ENCODE measurements at regions not wholly inside any gene's neighbourhood (a gene's known extent, or its start where the extent isn't known, plus 50 kb on each side); places are given as distances from the start of the nearest gene placed in this dataset.

DNA sequence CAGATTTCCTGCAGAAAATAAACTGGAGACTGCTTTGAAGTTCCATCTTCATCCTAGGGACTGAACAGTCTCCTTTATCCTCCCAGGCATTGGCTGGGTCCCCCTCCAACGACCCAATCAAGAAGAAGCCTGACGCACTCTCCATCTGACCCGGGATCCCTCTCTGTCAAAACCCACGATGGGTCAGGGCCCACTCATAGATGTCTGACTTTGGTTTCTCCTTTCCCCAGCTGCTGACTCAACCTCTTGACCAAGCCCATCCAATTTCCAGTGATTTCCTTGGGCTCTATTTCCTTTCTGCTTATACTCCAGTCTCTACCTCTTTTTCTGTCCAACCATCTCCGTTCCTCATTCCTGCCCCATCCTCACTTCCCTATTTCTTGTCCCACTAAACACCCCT is 189.7 kb downstream of the MIAT start:
- DNase-seq (ENCODE audit: low read depth): no peak

- DNase-seq (ENCODE audit: low read depth): no peak
These were observed 190.4 kb downstream of the MIAT start for GRCh38 chr22:26847816-26848215.

DNA sequence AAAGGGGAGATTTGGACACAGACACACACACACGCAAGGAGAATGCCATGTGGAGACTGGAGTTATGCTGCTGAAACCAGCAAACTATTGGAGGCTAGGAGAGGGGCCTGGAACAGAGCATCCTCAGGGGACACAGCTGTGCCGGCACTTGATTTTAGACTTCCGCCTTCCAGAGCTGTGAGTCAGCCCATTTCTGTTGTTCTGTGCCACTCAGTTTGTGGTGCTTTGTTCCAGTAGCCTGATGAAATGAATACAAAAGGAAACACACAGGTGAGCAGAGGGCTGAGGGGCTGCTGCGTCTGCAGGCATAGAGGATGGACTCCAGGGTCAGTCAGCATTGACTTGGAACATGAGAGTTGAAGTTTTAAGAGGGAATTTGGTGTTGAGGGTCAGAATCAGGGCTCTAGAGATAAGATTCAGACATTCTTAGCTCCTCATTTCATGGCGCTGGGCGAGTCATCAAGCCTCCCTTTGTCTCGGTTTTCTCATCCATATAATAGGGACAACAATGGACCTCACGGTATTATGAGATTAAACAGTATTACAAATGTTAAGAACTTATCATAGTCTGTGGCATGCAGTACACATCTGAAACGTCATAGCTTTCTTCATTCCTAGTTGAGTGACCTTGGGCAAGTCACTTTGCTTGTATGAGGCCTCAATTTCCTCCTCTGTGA is 191.0 kb downstream of the MIAT start:
- no peak for DNase-seq (ENCODE audit: low read depth)

DNA sequence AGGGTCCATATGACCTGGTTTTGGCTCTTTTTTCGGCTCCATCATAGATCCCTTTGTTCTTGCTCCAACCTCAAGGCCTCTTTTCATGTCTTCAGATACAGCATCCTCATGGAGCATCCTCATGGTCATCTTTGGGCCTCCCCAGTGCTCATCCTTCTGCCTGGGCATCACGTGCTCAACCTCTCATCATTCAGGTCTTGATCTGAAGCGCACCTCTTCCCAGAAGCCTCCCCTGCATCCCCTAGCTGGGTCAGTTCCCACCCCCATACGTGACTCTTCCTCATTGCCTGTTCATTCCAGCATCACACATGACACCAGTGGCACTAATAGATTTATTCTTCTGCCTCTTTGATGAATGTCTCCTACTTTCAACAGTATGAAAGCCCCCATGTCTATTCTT is 192.2 kb downstream of the MIAT start:
- DNase-seq (ENCODE audit: low read depth): no peak

GRCh38 chr22:26851125-26851524 is 193.7 kb downstream of the MIAT start:
- DNase-seq (ENCODE audit: low read depth): no peak

- DNase-seq (ENCODE audit: low read depth): no peak
These were observed 194.8 kb downstream of the MIAT start for GRCh38 chr22:26852176-26852575.

DNA sequence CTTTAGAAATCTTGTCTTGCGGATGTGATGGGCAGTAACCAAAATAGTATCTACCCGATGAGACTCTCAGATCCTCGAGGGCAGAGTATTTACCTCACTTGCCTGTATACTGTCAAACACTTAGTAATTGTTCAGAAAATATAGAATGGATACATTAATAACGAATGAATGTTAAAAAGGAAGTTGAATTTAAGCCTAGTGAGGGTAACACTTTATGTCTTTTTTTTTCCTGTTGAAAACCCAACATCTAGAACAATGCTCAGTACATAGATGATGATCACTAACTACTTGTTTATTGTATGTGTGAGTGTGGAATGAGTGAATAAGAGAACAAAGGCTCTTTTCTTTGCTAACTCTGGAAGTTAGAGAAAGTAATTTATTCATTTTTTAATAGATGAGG is 195.7 kb downstream of the MIAT start:
- DNase-seq (ENCODE audit: low read depth): no peak

DNA sequence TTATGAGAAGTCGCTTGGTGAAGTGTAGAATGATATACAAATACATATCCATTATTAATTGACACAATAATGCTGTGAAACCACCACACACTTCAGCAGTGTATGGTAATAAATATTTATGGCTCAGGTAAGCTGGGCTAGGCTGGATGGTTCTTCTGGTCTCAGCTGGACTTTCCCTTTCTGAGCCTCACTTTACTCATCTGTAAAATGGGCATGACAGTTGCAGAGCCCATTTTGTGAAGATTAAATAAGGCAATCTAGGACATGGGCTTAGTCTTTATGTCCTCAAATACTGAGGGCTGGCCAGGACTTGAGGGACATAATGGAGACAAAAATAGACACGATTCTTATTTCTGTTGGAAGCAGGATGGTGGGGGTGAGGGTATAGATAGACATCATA is 196.1 kb downstream of the MIAT start:
- DNase-seq (ENCODE audit: low read depth): no peak

DNA sequence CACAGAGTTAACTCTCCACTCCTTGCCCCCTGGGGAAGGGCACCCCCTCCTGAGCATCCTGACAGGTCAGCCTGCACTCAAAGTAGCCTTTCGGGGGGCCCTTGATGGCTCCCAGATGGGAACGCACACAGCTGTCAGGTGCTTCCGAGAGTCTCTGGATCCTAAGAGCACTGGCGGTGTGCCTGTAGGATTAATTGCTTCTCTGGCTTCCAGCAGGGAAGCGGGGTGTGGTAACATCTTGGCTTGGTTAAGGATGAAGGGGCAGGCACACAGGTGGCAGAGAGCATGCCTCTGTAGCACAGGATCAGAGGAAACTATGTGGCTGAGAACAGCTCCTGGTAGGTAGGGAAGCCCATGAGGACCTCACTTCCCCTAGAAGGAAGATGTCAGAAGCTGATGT is 199.8 kb downstream of the MIAT start:
- DNase-seq (ENCODE audit: low read depth): no peak

- no peak for DNase-seq (ENCODE audit: low read depth)
These were observed 202.9 kb downstream of the MIAT start for GRCh38 chr22:26860301-26860700.

- DNase-seq (ENCODE audit: low read depth): no peak
These were observed 207.6 kb downstream of the MIAT start for GRCh38 chr22:26865021-26865420.

DNA sequence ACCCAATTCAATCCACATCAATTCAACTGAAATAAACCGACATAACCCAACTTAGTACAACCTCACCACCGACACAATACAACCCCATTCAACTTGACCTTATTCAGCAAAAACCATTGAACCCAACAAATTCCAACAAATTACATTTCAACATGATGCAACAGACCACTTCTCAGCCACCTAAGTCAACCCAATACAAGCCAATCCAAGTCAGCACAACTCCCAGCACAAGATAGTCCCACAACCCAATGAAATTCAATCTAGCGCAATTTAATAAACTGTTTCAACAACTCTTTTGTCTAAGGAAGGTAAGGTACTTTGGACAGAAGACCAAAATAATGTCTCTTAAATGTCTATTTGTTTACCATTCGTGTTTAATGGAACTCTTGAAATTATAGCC is 226.0 kb downstream of the MIAT start:
- no peak for DNase-seq (ENCODE audit: low read depth)

- no peak for DNase-seq (ENCODE audit: low read depth)
These were observed 227.5 kb downstream of the MIAT start for GRCh38 chr22:26884921-26885320.

DNA sequence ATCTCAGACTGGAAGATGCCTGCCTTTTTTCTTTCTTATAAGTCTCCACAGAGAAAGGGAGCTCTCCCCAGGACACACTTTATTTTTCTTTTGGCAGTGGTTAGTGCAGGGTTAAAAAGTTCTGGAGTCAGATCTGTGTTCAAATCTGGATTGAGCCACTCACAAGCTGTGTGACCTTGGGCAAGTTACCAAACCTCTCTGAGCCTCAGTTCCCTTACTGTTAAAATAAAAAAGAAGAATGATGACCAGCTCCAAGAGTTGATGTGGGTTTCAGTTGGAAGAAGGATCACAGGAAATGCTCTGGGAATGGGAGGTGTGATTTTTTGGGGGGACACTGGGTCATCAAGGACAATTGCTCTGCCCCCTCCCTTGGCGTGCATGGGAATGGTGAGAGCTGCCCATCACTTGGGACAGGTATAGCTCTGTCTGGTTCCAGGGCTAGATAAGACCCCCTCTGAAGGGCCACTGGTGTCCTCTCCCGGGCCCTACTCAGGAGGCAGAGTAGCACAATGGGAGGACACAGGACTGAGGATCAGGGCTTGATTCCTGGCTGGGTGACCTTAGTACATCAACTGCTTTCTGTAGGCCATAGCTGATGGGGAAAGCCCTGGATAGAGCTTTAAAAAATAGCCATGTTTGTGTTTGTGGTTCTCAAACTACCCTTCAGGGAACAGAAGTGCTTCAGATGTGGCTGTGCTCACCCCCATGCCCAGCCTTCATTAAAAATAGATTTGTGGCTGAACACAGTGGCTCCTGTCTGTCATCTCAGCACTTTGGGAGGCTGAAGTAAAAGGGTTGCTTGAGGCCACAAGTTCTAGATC is 228.3 kb downstream of the MIAT start:
- no peak for DNase-seq (ENCODE audit: low read depth)

DNA sequence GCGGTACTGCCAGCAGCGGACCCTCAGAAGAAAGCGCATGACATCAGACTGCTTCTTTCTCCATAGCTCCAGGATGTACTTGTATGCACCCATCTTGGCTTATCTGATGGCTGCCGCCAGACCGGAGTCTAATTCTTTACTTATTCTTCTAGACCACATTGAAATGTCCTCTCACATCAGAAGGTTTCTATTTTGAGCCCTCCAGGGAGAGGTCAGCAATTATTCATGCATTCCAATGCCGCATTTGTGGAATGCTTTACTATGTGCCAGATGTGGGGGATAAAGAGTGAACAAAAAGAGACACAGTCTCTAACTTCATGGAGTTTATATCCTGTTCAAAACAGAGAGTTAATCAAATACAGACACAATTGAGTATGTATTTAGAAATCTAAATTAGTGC is 230.1 kb downstream of the MIAT start:
- DNase-seq (ENCODE audit: low read depth): no peak

DNA sequence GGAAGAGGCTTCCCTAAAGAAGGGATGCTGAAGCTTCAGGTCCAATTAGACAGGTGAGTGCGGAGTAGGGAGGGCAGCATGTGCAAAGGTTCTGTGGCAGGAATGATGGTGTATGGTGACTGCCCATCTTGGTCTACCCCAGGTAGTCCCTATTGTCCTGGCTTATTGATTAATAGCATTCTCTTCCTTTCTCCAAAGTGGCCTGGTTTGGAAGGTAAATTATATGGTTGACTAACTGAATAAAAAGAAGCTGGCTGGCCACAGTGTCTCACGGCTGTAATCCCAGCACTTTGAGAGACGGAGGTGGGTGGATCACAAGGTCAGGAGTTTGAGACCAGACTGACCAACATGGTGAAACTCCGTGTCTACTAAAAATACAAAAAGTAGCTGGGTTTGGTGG is 230.5 kb downstream of the MIAT start:
- no peak for DNase-seq (ENCODE audit: low read depth)

DNA sequence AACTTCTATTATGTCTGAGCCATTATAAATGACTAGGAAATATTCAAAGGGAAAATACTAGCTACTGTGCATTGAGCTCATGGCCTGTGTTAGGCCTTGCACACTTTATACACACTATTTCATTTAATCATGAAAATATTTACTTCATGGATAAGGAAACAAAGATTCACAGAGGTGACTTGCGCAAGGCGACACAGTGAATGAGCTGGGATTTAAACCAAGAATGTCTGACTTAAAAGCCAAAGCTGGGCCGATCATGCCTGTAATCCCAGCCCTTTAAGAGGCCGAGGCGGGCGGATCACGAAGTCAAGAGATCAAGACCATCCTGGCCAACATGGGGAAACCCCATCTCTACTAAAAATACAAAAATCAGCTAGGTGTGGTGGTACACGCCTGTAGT is 231.5 kb downstream of the MIAT start:
- DNase-seq (ENCODE audit: low read depth): no peak

- DNase-seq (ENCODE audit: low read depth): no peak
These were observed 232.4 kb downstream of the MIAT start for GRCh38 chr22:26889802-26890201.

- DNase-seq (ENCODE audit: low read depth): no peak
These were observed 233.5 kb downstream of the MIAT start for GRCh38 chr22:26890870-26891269.

- no peak for DNase-seq (ENCODE audit: low read depth)
These were observed 234.0 kb downstream of the MIAT start for GRCh38 chr22:26891429-26891828.

DNA sequence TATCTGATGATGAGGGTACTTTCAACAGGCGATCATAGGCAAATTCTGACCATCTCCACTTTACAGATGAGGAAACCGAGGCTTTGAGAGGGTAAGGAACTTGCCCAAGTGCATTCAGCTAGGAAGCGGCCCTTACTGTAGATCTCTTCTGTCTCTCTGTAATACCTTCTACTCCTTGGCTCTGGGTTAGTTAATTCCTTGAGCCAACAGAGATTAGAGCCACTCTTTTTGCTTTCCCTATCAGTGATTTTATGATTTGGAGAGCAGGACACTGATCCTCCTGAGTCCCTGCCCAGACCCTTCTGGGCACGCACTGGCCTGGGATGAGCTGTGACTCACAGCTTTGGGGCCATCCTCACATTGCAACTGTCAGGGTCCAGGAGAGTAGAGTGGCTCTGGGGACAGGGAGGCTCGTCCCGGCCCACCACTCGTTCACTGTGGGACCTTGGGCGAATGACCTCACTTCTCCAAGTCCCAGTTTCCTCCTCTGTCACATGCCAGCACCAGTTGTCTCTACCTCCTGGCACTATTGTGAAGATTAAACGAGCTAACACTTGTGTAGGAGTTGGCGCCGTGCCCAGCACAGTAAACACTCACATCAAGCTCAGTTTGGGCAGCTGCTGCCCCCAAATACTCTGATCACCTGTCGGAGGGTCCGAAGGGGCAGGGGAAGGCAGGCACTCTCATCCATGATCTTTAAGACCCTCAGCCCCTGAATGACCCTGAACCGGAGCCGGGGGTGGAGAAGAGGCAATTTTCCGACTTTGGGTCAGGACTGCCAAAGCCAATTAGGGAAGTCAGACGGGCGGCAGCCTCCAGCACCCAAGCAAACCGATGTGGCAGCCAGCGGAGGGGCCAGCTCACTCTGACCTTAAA is 235.0 kb downstream of the MIAT start:
- DNase-seq (ENCODE audit: low read depth): no peak

DNA sequence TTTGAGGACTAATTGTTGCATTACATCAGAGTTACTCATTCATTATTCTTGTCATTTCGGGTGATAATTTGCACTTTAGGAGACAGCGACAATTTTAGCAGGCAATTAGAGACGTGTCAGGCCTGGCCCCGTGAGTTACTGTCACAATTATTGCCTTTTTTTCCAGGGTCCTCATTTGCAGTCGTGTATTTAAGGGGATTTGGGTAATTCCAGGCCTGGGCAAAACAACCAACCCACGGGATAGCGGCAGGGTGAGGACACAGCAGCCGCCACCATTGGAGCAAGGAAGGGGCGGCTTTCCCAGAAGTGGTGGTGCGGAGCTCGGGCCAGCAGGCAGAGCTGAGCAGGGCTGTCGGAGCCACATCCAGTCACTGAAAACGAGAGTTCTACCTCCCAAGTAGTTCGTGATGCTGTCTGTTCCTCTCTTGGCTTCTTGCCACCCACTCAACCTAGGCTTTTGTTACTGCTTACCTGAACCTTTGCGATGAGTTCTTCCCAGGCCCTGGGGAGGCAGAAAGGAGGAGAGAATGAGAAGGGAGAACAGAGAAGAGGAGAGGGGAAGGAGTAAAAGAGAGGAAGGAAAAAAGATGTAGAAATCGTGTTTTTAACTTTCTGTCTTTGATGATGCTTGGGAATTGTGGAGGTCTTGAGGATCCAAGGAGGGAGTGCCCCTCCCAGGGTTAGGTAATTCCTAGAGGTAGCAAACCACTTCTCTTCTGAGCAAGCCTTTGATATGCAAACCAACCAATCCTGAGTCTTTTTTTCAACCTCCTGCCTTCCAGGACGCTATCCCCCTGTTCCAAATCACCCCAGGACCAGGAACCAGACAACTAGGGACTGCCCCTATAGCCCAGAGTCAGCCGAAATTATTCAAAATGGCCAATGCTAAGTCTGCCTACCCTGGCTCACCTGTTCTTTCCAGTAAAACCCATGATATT is 236.1 kb downstream of the MIAT start:
- DNase-seq (ENCODE audit: low read depth): no peak

Data from stimulated activated CD8-positive, alpha-beta memory T cell treated with anti-CD3 and anti-CD28 coated beads, Interleukin-7, amount 100 ng/mL, for 24 hours (primary cell).